OCI-LY3 (cell line): ENCODE measurements at regions not wholly inside any gene's neighbourhood (a gene's known extent, or its start where the extent isn't known, plus 50 kb on each side); places are given as distances from the start of the nearest gene placed in this dataset.

Experiments
- CTCF ChIP-seq: fragments of 200-600, 300-600 bp; sonication (generic); IDR thresholded peaks from 2 replicates; pipeline ENCODE4 v1.5.1; 2014; ENCODE audit warnings: antibody characterized with exemption, low read length, low read depth
- EZH2phosphoT487 ChIP-seq: fragments of 200-600 bp; shearing (Covaris generic); IDR thresholded peaks from 2 replicates; pipeline ENCODE4 v1.6.1; 2018; ENCODE audit warnings: antibody characterized with exemption, mixed run types, low read depth

- TF ChIP-seq CTCF (no peak), EZH2phosphoT487 (no peak)
Observed at GRCh38 chr3:18222686-18223085, 202.5 kb downstream of the SATB1 start.
